ENCODE measurements at regions not wholly inside any gene's neighbourhood (a gene's known extent, or its start where the extent isn't known, plus 50 kb on each side); places are given as distances from the start of the nearest gene placed in this dataset.

GRCh38 chr3:189555558-189555881 lies 75.7 kb upstream of the TP63 start:
- intact Hi-C loops (cut with micrococcal nuclease; ENCODE audit: unreplicated experiment), result no loop called here
- Histone ChIP-seq H3K4me1 (ENCODE audit: insufficient read depth, low read length, poor library complexity, severe bottlenecking) (no peaks in the 10 kb centered on the region), H3K9me3 (ENCODE audit: low read length) (0 out of 2 replicates have a peak, but pooled peaks cover 4% of the 10 kb centered on the region), H3K27ac (ENCODE audit: low read depth, low read length, poor library complexity, severe bottlenecking) (no peak overlapping the region), H3K4me3 (ENCODE audit: low read depth, low read length, poor library complexity, severe bottlenecking) (no peak overlapping the region), H3K36me3 (ENCODE audit: insufficient read depth, low read length) (no peaks in the 10 kb centered on the region), H3K79me2 (ENCODE audit: insufficient read depth, low read depth, low read length) (no peaks in the 10 kb centered on the region), H2AFZ (ENCODE audit: low read length) (no peak overlapping the region), H3K9me2 (ENCODE audit: insufficient read depth, low read length) (no peaks in the 10 kb centered on the region), H4K20me1 (ENCODE audit: insufficient read depth, low read length) (no peaks in the 10 kb centered on the region), H3K4me2 (ENCODE audit: low read length) (no peak overlapping the region)
- no TSS peak for BruUV-seq (replicated peaks)
- TF ChIP-seq EZH2phosphoT487 (IDR thresholded peaks at IDR 0.05; ENCODE audit: borderline replicate concordance, low read depth, low read length) (no peak), CTCF (conservative IDR thresholded peaks at IDR 0.05; ENCODE audit: low read length) (no peak)
- CTCF ChIA-PET (ENCODE audit: unreplicated experiment), result no interaction called here
- DNase-seq (ENCODE audit: low spot score), result no peak
- POLR2A ChIA-PET, result no interaction called here

GRCh38 chr3:189557824-189558223 lies 73.4 kb upstream of the TP63 start:
- intact Hi-C loops (cut with micrococcal nuclease; ENCODE audit: unreplicated experiment), result no loop called here
- TF ChIP-seq CTCF (conservative IDR thresholded peaks at IDR 0.05; ENCODE audit: low read length) (no peak), EZH2phosphoT487 (IDR thresholded peaks at IDR 0.05; ENCODE audit: borderline replicate concordance, low read depth, low read length) (no peak)
- Histone ChIP-seq H3K4me3 (ENCODE audit: low read depth, low read length, poor library complexity, severe bottlenecking) (no peak overlapping the region), H3K9me3 (ENCODE audit: low read length) (no peaks in the 10 kb centered on the region), H3K4me1 (ENCODE audit: insufficient read depth, low read length, poor library complexity, severe bottlenecking) (no peaks in the 10 kb centered on the region), H3K79me2 (ENCODE audit: insufficient read depth, low read depth, low read length) (no peaks in the 10 kb centered on the region), H3K27ac (ENCODE audit: low read depth, low read length, poor library complexity, severe bottlenecking) (no peak overlapping the region), H3K9me2 (ENCODE audit: insufficient read depth, low read length) (no peaks in the 10 kb centered on the region), H3K36me3 (ENCODE audit: insufficient read depth, low read length) (no peaks in the 10 kb centered on the region), H3K4me2 (ENCODE audit: low read length) (no peak overlapping the region), H4K20me1 (ENCODE audit: insufficient read depth, low read length) (no peaks in the 10 kb centered on the region), H2AFZ (ENCODE audit: low read length) (no peak overlapping the region)
- BruUV-seq (replicated peaks), result no TSS peak
- CTCF ChIA-PET (ENCODE audit: unreplicated experiment), result no interaction called here
- POLR2A ChIA-PET, result no interaction called here
- no peak for DNase-seq (ENCODE audit: low spot score)

- Histone ChIP-seq H3K27ac (ENCODE audit: low read depth, low read length, poor library complexity, severe bottlenecking) (no peak overlapping the region), H3K79me2 (ENCODE audit: insufficient read depth, low read depth, low read length) (no peaks in the 10 kb centered on the region), H3K4me2 (ENCODE audit: low read length) (no peak overlapping the region), H3K4me3 (ENCODE audit: low read depth, low read length, poor library complexity, severe bottlenecking) (no peak overlapping the region), H3K4me1 (ENCODE audit: insufficient read depth, low read length, poor library complexity, severe bottlenecking) (no peaks in the 10 kb centered on the region), H4K20me1 (ENCODE audit: insufficient read depth, low read length) (no peaks in the 10 kb centered on the region), H3K36me3 (ENCODE audit: insufficient read depth, low read length) (no peaks in the 10 kb centered on the region), H2AFZ (ENCODE audit: low read length) (no peak overlapping the region), H3K9me3 (ENCODE audit: low read length) (no peaks in the 10 kb centered on the region), H3K9me2 (ENCODE audit: insufficient read depth, low read length) (no peaks in the 10 kb centered on the region)
- intact Hi-C loops (cut with micrococcal nuclease; ENCODE audit: unreplicated experiment), result no loop called here
- CTCF ChIA-PET (ENCODE audit: unreplicated experiment), result no interaction called here
- no peak for TF ChIP-seq CTCF (conservative IDR thresholded peaks at IDR 0.05; ENCODE audit: low read length)
- no peak for TF ChIP-seq EZH2phosphoT487 (IDR thresholded peaks at IDR 0.05; ENCODE audit: borderline replicate concordance, low read depth, low read length)
- POLR2A ChIA-PET, result interaction anchor here (0.7 to 1.3 kb wide), 2 partner anchors 51 to 247 kb away, joined by 3 read pairs; no protein-coding TSS in a partner anchor
- no TSS peak for BruUV-seq (replicated peaks)
- DNase-seq (ENCODE audit: low spot score), result no peak
Observed at GRCh38 chr3:189561256-189561655, 69.9 kb upstream of the TP63 start.

All from OCI-LY7 (cell line).